ENCODE measurements at regions not wholly inside any gene's neighbourhood (a gene's known extent, or its start where the extent isn't known, plus 50 kb on each side); places are given as distances from the start of the nearest gene placed in this dataset.

GRCh38 chr5:37989884-37990283, 150.0 kb upstream of the GDNF start:
- Mint-ChIP-seq H3K4me3 (no peak overlapping the region), H3K4me1 (ENCODE audit: low read depth) (no peaks in the 10 kb centered on the region), H3K36me3 (ENCODE audit: low read depth) (no peaks in the 10 kb centered on the region), H3K27ac (no peak overlapping the region), H3K27me3 (peaks cover 15% of the 10 kb centered on the region), H3K9me3 (peaks cover 2% of the 10 kb centered on the region)
- ChIA-PET POLR2A (no interaction called here), CTCF (no interaction called here)
- Histone ChIP-seq H3K27ac (ENCODE audit: low read depth in 1 of 2, low read length in 2 of 2) (no peak overlapping the region), H3K27me3 (ENCODE audit: control insufficient read depth in 1 of 2, insufficient read depth in 2 of 2, low read length in 2 of 2) (no peaks in the 10 kb centered on the region), H3K9me3 (ENCODE audit: control insufficient read depth in 1 of 2, insufficient read depth in 1 of 2, low read length in 2 of 2) (no peaks in the 10 kb centered on the region), H3K4me1 (ENCODE audit: insufficient read depth, low read length) (no peaks in the 10 kb centered on the region), H3K36me3 (ENCODE audit: insufficient read depth, low read length) (no peaks in the 10 kb centered on the region), H3K4me3 (ENCODE audit: low read length) (no peak overlapping the region)
- DNase-seq (no peak), ATAC-seq (ENCODE audit: poor library complexity) (no peak)
- intact Hi-C loops (cut with DNase I, micrococcal nuclease) = no loop called here
- TF ChIP-seq, protein P1, sequence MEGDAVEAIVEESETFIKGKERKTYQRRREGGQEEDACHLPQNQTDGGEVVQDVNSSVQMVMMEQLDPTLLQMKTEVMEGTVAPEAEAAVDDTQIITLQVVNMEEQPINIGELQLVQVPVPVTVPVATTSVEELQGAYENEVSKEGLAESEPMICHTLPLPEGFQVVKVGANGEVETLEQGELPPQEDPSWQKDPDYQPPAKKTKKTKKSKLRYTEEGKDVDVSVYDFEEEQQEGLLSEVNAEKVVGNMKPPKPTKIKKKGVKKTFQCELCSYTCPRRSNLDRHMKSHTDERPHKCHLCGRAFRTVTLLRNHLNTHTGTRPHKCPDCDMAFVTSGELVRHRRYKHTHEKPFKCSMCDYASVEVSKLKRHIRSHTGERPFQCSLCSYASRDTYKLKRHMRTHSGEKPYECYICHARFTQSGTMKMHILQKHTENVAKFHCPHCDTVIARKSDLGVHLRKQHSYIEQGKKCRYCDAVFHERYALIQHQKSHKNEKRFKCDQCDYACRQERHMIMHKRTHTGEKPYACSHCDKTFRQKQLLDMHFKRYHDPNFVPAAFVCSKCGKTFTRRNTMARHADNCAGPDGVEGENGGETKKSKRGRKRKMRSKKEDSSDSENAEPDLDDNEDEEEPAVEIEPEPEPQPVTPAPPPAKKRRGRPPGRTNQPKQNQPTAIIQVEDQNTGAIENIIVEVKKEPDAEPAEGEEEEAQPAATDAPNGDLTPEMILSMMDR (IDR thresholded peaks at IDR 0.05) = no peak

DNA sequence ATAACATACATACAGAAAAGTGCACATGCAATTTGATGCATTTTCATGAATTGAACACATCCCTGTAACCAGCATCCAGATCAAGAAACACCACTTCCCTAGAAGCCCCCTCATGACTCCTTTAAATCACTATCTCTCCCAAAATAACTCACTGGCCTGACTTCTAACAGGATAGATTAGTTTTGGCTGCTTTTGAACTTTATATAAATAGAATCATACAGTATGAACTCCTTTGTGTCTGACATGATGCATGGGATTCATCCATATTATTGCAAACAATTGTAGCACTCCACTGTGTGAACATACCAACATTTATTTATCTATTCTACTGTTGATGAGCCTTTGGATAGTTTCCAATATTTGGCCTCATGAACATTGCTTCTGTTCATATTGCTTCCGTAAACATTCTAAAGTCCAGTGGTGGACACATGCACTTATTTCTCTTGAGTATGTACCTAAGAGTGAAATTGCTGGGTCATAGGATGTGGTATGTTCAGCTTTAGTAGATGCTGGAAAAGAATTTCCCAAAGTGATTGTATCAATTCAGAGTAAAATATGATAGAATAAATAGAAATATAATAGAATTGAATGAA, 148.7 kb upstream of the GDNF start:
- Mint-ChIP-seq H3K9me3 (peaks cover 2% of the 10 kb centered on the region), H3K4me1 (ENCODE audit: low read depth) (no peaks in the 10 kb centered on the region), H3K27ac (no peak overlapping the region), H3K36me3 (ENCODE audit: low read depth) (no peaks in the 10 kb centered on the region), H3K4me3 (no peak overlapping the region), H3K27me3 (peaks cover 15% of the 10 kb centered on the region)
- no peak overlapping the region for H3K27ac ChIP-seq (ENCODE audit: low read depth in 1 of 2, low read length in 2 of 2)
- intact Hi-C loops (cut with DNase I, micrococcal nuclease) = no loop called here
- no peaks in the 10 kb centered on the region for H3K4me1 ChIP-seq (ENCODE audit: insufficient read depth, low read length)
- ATAC-seq (ENCODE audit: poor library complexity) (no peak), DNase-seq (no peak)
- no peak overlapping the region for H3K4me3 ChIP-seq (ENCODE audit: low read length)
- POLR2A ChIA-PET = no interaction called here
- no peaks in the 10 kb centered on the region for H3K27me3 ChIP-seq (ENCODE audit: control insufficient read depth in 1 of 2, insufficient read depth in 2 of 2, low read length in 2 of 2)
- CTCF ChIA-PET = no interaction called here
- no peaks in the 10 kb centered on the region for H3K36me3 ChIP-seq (ENCODE audit: insufficient read depth, low read length)
- no peaks in the 10 kb centered on the region for H3K9me3 ChIP-seq (ENCODE audit: control insufficient read depth in 1 of 2, insufficient read depth in 1 of 2, low read length in 2 of 2)
- TF ChIP-seq, protein P1 (IDR thresholded peaks at IDR 0.05) = no peak

GRCh38 chr5:37984300-37984699, 144.5 kb upstream of the GDNF start:
- TF ChIP-seq, protein P1 (IDR thresholded peaks at IDR 0.05) = no peak
- ChIA-PET POLR2A (no interaction called here), CTCF (no interaction called here)
- H3K4me3 Mint-ChIP-seq = no peak overlapping the region
- H3K27ac ChIP-seq (ENCODE audit: low read depth in 1 of 2, low read length in 2 of 2) = no peak overlapping the region
- H3K9me3 ChIP-seq (ENCODE audit: control insufficient read depth in 1 of 2, insufficient read depth in 1 of 2, low read length in 2 of 2) = peaks cover 0 to 5% of the 10 kb centered on the region in 2 experiments
- intact Hi-C loops (cut with DNase I, micrococcal nuclease) = no loop called here
- H3K4me1 Mint-ChIP-seq (ENCODE audit: low read depth) = no peaks in the 10 kb centered on the region
- H3K4me3 ChIP-seq (ENCODE audit: low read length) = no peak overlapping the region
- H3K27ac Mint-ChIP-seq = no peak overlapping the region
- peaks cover 7% of the 10 kb centered on the region for H3K27me3 Mint-ChIP-seq
- no peaks in the 10 kb centered on the region for H3K36me3 ChIP-seq (ENCODE audit: insufficient read depth, low read length)
- ATAC-seq (ENCODE audit: poor library complexity) (no peak), DNase-seq (no peak)
- no peaks in the 10 kb centered on the region for H3K27me3 ChIP-seq (ENCODE audit: control insufficient read depth in 1 of 2, insufficient read depth in 2 of 2, low read length in 2 of 2)
- no peaks in the 10 kb centered on the region for H3K36me3 Mint-ChIP-seq (ENCODE audit: low read depth)
- H3K9me3 Mint-ChIP-seq = no peaks in the 10 kb centered on the region
- H3K4me1 ChIP-seq (ENCODE audit: insufficient read depth, low read length) = no peaks in the 10 kb centered on the region

Measured in CD4-positive, alpha-beta T cell (primary cell).